Testis (tissue), 2 donors: ENCODE measurements at regions not wholly inside any gene's neighbourhood (a gene's known extent, or its start where the extent isn't known, plus 50 kb on each side); places are given as distances from the start of the nearest gene placed in this dataset.

ENCODE experiments used
- DNase-seq: peaks from one replicate; pipeline ENCODE4 v3.0.0-alpha.2; 2019
- H3K27ac ChIP-seq, 2 donors: fragments of 200-600 bp; sonication (generic); one replicate each; pipeline ENCODE4 v1.5.1; 2019
- H3K27me3 ChIP-seq: fragments of 200-600 bp; sonication (generic); one replicate; pipeline ENCODE4 v1.5.1; 2019
- H3K36me3 ChIP-seq: fragments of 200-600 bp; sonication (generic); one replicate; pipeline ENCODE4 v1.5.1; 2017; ENCODE audit warnings: low read depth; ENCODE audit errors: missing control alignments
- H3K4me1 ChIP-seq: fragments of 200-600 bp; sonication (generic); one replicate; pipeline ENCODE4 v1.5.1; 2019
- H3K4me3 ChIP-seq, 2 donors: fragments of 200-600 bp; sonication (generic); one replicate each; pipeline ENCODE4 v1.5.1; 2017 to 2019
- H3K9me3 ChIP-seq: fragments of 200-600 bp; sonication (generic); one replicate; pipeline ENCODE4 v1.5.1; 2017
- POLR2A ChIP-seq: fragments of 450-650 bp; IDR thresholded peaks from one replicate; pipeline ENCODE4 v1.6.1; 2017; ENCODE audit warnings: antibody characterized with exemption, mild to moderate bottlenecking, moderate library complexity
- WGBS, 2 donors: methylation state at CpG; one replicate each; pipeline ENCODE4 v1.1.5; 2018; 5-methylcytosine and 5-hydroxymethylcytosine counted together
- intact Hi-C: fragments of 100-400 bp; cut with DNase I; formaldehyde crosslinking; loops from one replicate; pipeline ENCODE4 v1.15.1; 2023; ENCODE audit warnings: low total_unique reads
- TF ChIP-seq, protein P1 (sequence below), 3 experiments: fragments of 450-650 bp in 2 of 3; fragments of 200-600 bp in 1 of 3; sonication (generic) in 1 of 3; IDR thresholded peaks; one replicate each; pipeline ENCODE4 v1.5.1; 2016 to 2019; ENCODE audit warnings: antibody characterized with exemption in 3 of 3, mild to moderate bottlenecking in 2 of 3, moderate library complexity in 1 of 3

DNA sequence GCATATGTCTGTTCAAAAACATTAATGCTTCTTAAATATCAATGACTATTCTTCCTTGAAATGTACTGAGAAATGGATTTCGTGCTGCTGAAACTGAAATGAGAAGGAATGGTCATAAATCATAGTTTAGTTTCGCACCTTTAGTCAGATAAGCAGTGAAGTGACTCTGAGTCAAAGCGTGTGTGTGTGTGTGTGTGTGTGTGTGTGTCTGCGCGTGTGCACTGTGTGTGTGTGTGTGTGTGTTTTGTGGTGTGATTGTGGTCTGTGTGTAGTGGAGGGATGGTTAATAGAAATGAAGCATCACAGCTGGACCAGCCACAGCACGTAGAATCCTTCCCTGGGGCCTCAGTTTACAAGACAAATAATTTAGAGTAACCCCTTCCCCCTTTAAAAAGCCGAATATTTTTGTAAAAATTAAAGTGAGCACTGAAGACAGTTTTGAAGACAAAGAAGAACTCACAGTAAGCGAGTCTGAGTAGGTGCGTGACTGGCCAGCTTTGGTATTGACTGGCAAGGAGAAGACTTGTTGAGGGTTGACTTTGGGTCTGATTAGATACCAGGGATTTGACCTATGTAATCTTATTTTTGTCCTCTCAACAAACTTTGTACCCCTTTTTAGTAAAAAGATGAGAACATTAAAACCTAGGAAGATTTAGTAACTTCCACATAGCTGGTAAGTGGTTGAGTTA, 202.0 kb upstream of the IL12A start:
- H3K9me3 ChIP-seq: no peaks in the 10 kb centered on the region
- no peaks in the 10 kb centered on the region for H3K27me3 ChIP-seq
- no peaks in the 10 kb centered on the region for H3K36me3 ChIP-seq
- TF ChIP-seq, protein P1, sequence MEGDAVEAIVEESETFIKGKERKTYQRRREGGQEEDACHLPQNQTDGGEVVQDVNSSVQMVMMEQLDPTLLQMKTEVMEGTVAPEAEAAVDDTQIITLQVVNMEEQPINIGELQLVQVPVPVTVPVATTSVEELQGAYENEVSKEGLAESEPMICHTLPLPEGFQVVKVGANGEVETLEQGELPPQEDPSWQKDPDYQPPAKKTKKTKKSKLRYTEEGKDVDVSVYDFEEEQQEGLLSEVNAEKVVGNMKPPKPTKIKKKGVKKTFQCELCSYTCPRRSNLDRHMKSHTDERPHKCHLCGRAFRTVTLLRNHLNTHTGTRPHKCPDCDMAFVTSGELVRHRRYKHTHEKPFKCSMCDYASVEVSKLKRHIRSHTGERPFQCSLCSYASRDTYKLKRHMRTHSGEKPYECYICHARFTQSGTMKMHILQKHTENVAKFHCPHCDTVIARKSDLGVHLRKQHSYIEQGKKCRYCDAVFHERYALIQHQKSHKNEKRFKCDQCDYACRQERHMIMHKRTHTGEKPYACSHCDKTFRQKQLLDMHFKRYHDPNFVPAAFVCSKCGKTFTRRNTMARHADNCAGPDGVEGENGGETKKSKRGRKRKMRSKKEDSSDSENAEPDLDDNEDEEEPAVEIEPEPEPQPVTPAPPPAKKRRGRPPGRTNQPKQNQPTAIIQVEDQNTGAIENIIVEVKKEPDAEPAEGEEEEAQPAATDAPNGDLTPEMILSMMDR (IDR thresholded peaks at IDR 0.05): no peak
- TF ChIP-seq POLR2A: no peak
- no peak overlapping the region for H3K4me3 ChIP-seq
- intact Hi-C loops: no loop called here
- WGBS, 2 donors: 86 to 89% methylated on average over 9 of the region's 9 CpGs
- no peak overlapping the region for H3K27ac ChIP-seq
- no peaks in the 10 kb centered on the region for H3K4me1 ChIP-seq
- no peak for DNase-seq

DNA sequence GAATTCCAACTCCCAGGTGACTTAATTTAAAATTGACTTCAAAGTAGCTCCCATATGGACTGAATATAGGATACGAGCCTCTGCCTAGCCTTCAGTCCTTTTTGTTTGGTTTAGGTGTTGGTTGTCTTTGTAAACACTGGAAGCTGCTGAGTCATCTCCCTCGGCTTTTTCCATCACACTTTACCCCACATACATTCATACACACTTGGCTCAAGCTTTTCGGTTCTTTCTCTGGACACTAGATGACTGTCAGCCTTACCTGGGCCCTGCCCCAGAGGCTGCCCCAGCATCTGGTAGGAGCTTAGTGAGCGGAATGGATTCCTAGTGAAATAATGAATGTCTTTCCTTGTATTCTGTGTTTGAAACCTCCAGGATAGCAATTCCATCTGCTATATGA, 201.5 kb upstream of the IL12A start:
- no peaks in the 10 kb centered on the region for H3K27me3 ChIP-seq
- H3K4me1 ChIP-seq: no peaks in the 10 kb centered on the region
- intact Hi-C loops: no loop called here
- H3K36me3 ChIP-seq: no peaks in the 10 kb centered on the region
- H3K9me3 ChIP-seq: no peaks in the 10 kb centered on the region
- WGBS, 2 donors: 82 to 89% methylated on average over 4 of the region's 4 CpGs
- no peak for DNase-seq
- no peak overlapping the region for H3K27ac ChIP-seq
- TF ChIP-seq, protein P1 (IDR thresholded peaks at IDR 0.05): no peak
- no peak for TF ChIP-seq POLR2A
- H3K4me3 ChIP-seq: no peak overlapping the region

GRCh38 chr3:159787794-159788205, 200.8 kb upstream of the IL12A start:
- TF ChIP-seq, protein P1 (IDR thresholded peaks at IDR 0.05): no peak
- no peak for TF ChIP-seq POLR2A
- no peaks in the 10 kb centered on the region for H3K9me3 ChIP-seq
- H3K4me1 ChIP-seq: no peaks in the 10 kb centered on the region
- intact Hi-C loops: no loop called here
- no peak overlapping the region for H3K27ac ChIP-seq
- WGBS, 2 donors: 85% methylated on average over 5 of the region's 5 CpGs
- no peak overlapping the region for H3K4me3 ChIP-seq
- no peaks in the 10 kb centered on the region for H3K36me3 ChIP-seq
- H3K27me3 ChIP-seq: no peaks in the 10 kb centered on the region
- no peak for DNase-seq

- H3K36me3 ChIP-seq: no peaks in the 10 kb centered on the region
- DNase-seq: no peak
- no peaks in the 10 kb centered on the region for H3K4me1 ChIP-seq
- H3K27ac ChIP-seq: no peak overlapping the region
- intact Hi-C loops: no loop called here
- H3K4me3 ChIP-seq: no peak overlapping the region
- WGBS, 2 donors: 82 to 89% methylated on average over 3 of the region's 3 CpGs
- no peaks in the 10 kb centered on the region for H3K27me3 ChIP-seq
- no peak for TF ChIP-seq POLR2A
- TF ChIP-seq, protein P1 (IDR thresholded peaks at IDR 0.05): no peak
- no peaks in the 10 kb centered on the region for H3K9me3 ChIP-seq
These were observed 200.3 kb upstream of the IL12A start for GRCh38 chr3:159788291-159788690.

- intact Hi-C loops: no loop called here
- no peak for TF ChIP-seq POLR2A
- TF ChIP-seq, protein P1 (IDR thresholded peaks at IDR 0.05): no peak
- Histone ChIP-seq H3K4me1 (no peaks in the 10 kb centered on the region), H3K27me3 (no peaks in the 10 kb centered on the region), H3K27ac (no peak overlapping the region), H3K9me3 (no peaks in the 10 kb centered on the region), H3K4me3 (no peak overlapping the region), H3K36me3 (no peaks in the 10 kb centered on the region)
- DNase-seq: no peak
- 88 to 90% methylated on average over 4 of the region's 4 CpGs for WGBS, 2 donors
These were observed 199.6 kb upstream of the IL12A start for GRCh38 chr3:159789017-159789416.
